HepG2 (cell line): ENCODE measurements at regions not wholly inside any gene's neighbourhood (a gene's known extent, or its start where the extent isn't known, plus 50 kb on each side); places are given as distances from the start of the nearest gene placed in this dataset.

Experiments
- ATAC-seq: fragments of 200-7000 bp; cut with Tn5 transposase; 3 replicates; pipeline ENCODE4 v1.9.1; 2020; ENCODE audit warnings: mild to moderate bottlenecking, moderate library complexity
- BruUV-seq: library from RNA; stranded (reverse); fragments of 400-500 nt; replicated peaks from 2 replicates; lab custom pipeline; 2021; lab: Mats Ljungman, UMichigan
- CTCF ChIA-PET: fragments of 300-600 bp; formaldehyde crosslinking; extraction: SDS; loops from one replicate; lab custom pipeline; 2021; ENCODE audit warnings: low total read pairs, inconsistent platforms, low intra/inter-chr PET ratio; lab: Yijun Ruan, JAX
- POLR2A ChIA-PET: fragments of 350-600 bp; sonication (Branson Sonifier 250); formaldehyde crosslinking; loops from one replicate; lab custom pipeline; 2020; ENCODE audit warnings: antibody characterized with exemption, inconsistent platforms; lab: Yijun Ruan, JAX
- DNase-seq: peaks from one replicate; pipeline ENCODE4 v3.0.0-alpha.2; 2015; ENCODE audit warnings: low spot score
- FAIRE-seq: peaks from 3 replicates; lab custom pipeline; 2011; peaks lifted over from hg19 to GRCh38; lab: Jason Lieb, UNC
- H2AFZ ChIP-seq: one replicate; pipeline ENCODE4 v1.6.1; 2011; ENCODE audit warnings: low read length, inconsistent platforms
- H3K27ac ChIP-seq: fragments of 300-600 bp; 3 replicates; pipeline ENCODE4 v1.8.0; 2011; ENCODE audit warnings: mixed run types, mild to moderate bottlenecking, mixed read lengths, low read length, inconsistent platforms; ENCODE audit not compliant: insufficient read depth; ENCODE audit errors: extremely low read length
- H3K27me3 ChIP-seq, 2 experiments: fragments of 200-600 bp in 1 of 2; 2 replicates in 1 of 2; 3 replicates in 1 of 2; pipeline versions ENCODE4 v1.6.0 to v1.8.0; 2011; ENCODE audit warnings: low read length in 2 of 2, mild to moderate bottlenecking in 2 of 2, moderate library complexity in 2 of 2, inconsistent platforms in 1 of 2; ENCODE audit not compliant: insufficient read depth in 2 of 2, control insufficient read depth in 1 of 2
- H3K36me3 ChIP-seq, 2 experiments: fragments of 200-600 bp in 1 of 2; replicated peaks in 1 of 2; 2 replicates in 1 of 2; 3 replicates in 1 of 2; pipeline versions ENCODE4 v1.5.1 to v1.8.0; 2011; ENCODE audit warnings: low read length in 2 of 2, inconsistent platforms in 1 of 2; ENCODE audit not compliant: insufficient read depth in 2 of 2, control insufficient read depth in 1 of 2
- H3K4me1 ChIP-seq: 2 replicates; pipeline ENCODE4 v1.5.1; 2012; ENCODE audit warnings: low read length, inconsistent platforms; ENCODE audit not compliant: insufficient read depth
- H3K4me2 ChIP-seq: 2 replicates; pipeline ENCODE4 v1.6.0; 2011; ENCODE audit warnings: low read depth, low read length, inconsistent platforms
- H3K4me3 ChIP-seq, 3 experiments: fragments of 200-600 bp in 1 of 3; sonication (generic), shearing (Covaris generic) in 1 of 3; replicated peaks in 1 of 3; 2 replicates each; pipeline ENCODE4 v1.5.1; 2011 to 2016; ENCODE audit warnings: low read length in 3 of 3, inconsistent platforms in 2 of 3, low read depth in 2 of 3, mild to moderate bottlenecking in 2 of 3, control low read depth in 1 of 3, mixed read lengths in 1 of 3; ENCODE audit not compliant: insufficient read depth in 1 of 3
- H3K79me2 ChIP-seq: one replicate; pipeline ENCODE4 v1.6.1; 2011; ENCODE audit warnings: low read length, inconsistent platforms; ENCODE audit not compliant: insufficient read depth
- H3K9ac ChIP-seq: 2 replicates; pipeline ENCODE4 v1.6.0; 2011; ENCODE audit warnings: mild to moderate bottlenecking, low read depth, low read length, inconsistent platforms; ENCODE audit not compliant: insufficient read depth
- H3K9me3 ChIP-seq: 2 replicates; pipeline ENCODE4 v1.5.1; 2012; ENCODE audit warnings: mild to moderate bottlenecking, low read length
- H4K20me1 ChIP-seq: 2 replicates; pipeline ENCODE4 v1.6.0; 2011; ENCODE audit warnings: inconsistent platforms, mild to moderate bottlenecking, low read length, moderate library complexity; ENCODE audit not compliant: insufficient read depth
- ATF4 ChIP-seq, 2 experiments: fragments of 450-650 bp in 1 of 2; sonication (generic) in 1 of 2; formaldehyde crosslinking; IDR thresholded peaks; 2 replicates each; pipeline versions ENCODE4 v1.5.0 to v1.8.0; 2020 to 2022; ENCODE audit warnings: mild to moderate bottlenecking in 1 of 2, missing genetic modification reagents in 1 of 2
- ELF3 ChIP-seq: IDR thresholded peaks from 2 replicates; pipeline ENCODE4 v1.6.1; 2016; ENCODE audit warnings: missing genetic modification reagents, missing compliant biosample characterization
- GABPB1 ChIP-seq: IDR thresholded peaks from 2 replicates; pipeline ENCODE4 v1.6.1; 2016; ENCODE audit warnings: mild to moderate bottlenecking, missing genetic modification reagents, moderate library complexity, missing compliant biosample characterization
- HDAC1 ChIP-seq: sonication (generic); formaldehyde crosslinking; IDR thresholded peaks from 2 replicates; pipeline ENCODE4 v1.5.1; 2020; ENCODE audit warnings: mild to moderate bottlenecking, missing genetic modification reagents
- MAFK ChIP-seq, 2 experiments: IDR thresholded peaks in 1 of 2; conservative IDR thresholded peaks in 1 of 2; 2 replicates each; pipeline ENCODE4 v1.6.1; 2011; ENCODE audit warnings: improper control_type of control experiment in 2 of 2, low read length in 2 of 2
- MTA1 ChIP-seq: sonication (generic); formaldehyde crosslinking; IDR thresholded peaks from 2 replicates; pipeline ENCODE4 v1.4.0; 2020; ENCODE audit warnings: missing genetic modification reagents, mild to moderate bottlenecking, borderline replicate concordance
- POLR2A ChIP-seq, 2 experiments: IDR thresholded peaks; 2 replicates each; pipeline ENCODE4 v1.6.1; 2011; ENCODE audit warnings: low read depth in 2 of 2, low read length in 2 of 2, mild to moderate bottlenecking in 1 of 2, moderate library complexity in 1 of 2; ENCODE audit not compliant: insufficient read depth in 1 of 2
- SOX6 ChIP-seq, 2 experiments: fragments of 450-650 bp in 1 of 2; sonication (generic) in 1 of 2; formaldehyde crosslinking in 1 of 2; IDR thresholded peaks; 2 replicates each; pipeline versions ENCODE4 v1.4.0 to v1.6.1; 2017 to 2020; ENCODE audit warnings: antibody characterized with exemption in 1 of 2, mild to moderate bottlenecking in 1 of 2, missing genetic modification reagents in 1 of 2
- ZFP36L1 ChIP-seq: sonication (generic); formaldehyde crosslinking; IDR thresholded peaks from 2 replicates; pipeline ENCODE4 v1.8.0; 2022; ENCODE audit warnings: mild to moderate bottlenecking, missing genetic modification reagents, moderate library complexity
- ZMYM3 ChIP-seq: sonication (generic); formaldehyde crosslinking; IDR thresholded peaks from 2 replicates; pipeline ENCODE4 v1.5.1; 2020; ENCODE audit warnings: mild to moderate bottlenecking, missing genetic modification reagents
- ZNF276 ChIP-seq: sonication (generic); formaldehyde crosslinking; IDR thresholded peaks from 2 replicates; pipeline ENCODE4 v1.4.0; 2020; ENCODE audit warnings: mild to moderate bottlenecking, low read depth, missing genetic modification reagents
- ZNF3 ChIP-seq: IDR thresholded peaks from 2 replicates; pipeline ENCODE4 v1.7.0; 2017; ENCODE audit warnings: inconsistent platforms
- ZNF430 ChIP-seq: sonication (generic); formaldehyde crosslinking; IDR thresholded peaks from 2 replicates; pipeline ENCODE4 v1.9.0; 2021; ENCODE audit warnings: mild to moderate bottlenecking, missing genetic modification reagents
- ZNF496 ChIP-seq: sonication (generic); formaldehyde crosslinking; IDR thresholded peaks from 2 replicates; pipeline ENCODE4 v1.8.1; 2023; ENCODE audit warnings: mild to moderate bottlenecking, moderate library complexity, missing genetic modification reagents; ENCODE audit not compliant: insufficient replicate concordance
- ZNF501 ChIP-seq: sonication (generic); formaldehyde crosslinking; IDR thresholded peaks from 2 replicates; pipeline ENCODE4 v1.5.1; 2020; ENCODE audit warnings: mild to moderate bottlenecking, moderate library complexity, missing genetic modification reagents
- ZNF556 ChIP-seq: sonication (generic); formaldehyde crosslinking; IDR thresholded peaks from 2 replicates; pipeline ENCODE4 v1.4.0; 2020; ENCODE audit warnings: mild to moderate bottlenecking, missing genetic modification reagents, borderline replicate concordance
- ZNF672 ChIP-seq: sonication (generic); formaldehyde crosslinking; IDR thresholded peaks from 2 replicates; pipeline ENCODE4 v1.8.1; 2022; ENCODE audit warnings: missing genetic modification reagents
- ZNF878 ChIP-seq: sonication (generic); formaldehyde crosslinking; IDR thresholded peaks from 2 replicates; pipeline ENCODE4 v1.8.1; 2023; ENCODE audit warnings: mild to moderate bottlenecking, missing genetic modification reagents, moderate library complexity
- ZSCAN29 ChIP-seq: sonication (generic); formaldehyde crosslinking; conservative IDR thresholded peaks from 2 replicates; pipeline ENCODE4 v1.4.0; 2020; ENCODE audit warnings: mild to moderate bottlenecking, missing genetic modification reagents
- WGBS: methylation state at CpG from one replicate; pipeline ENCODE4 v1.1.6; 2017; ENCODE audit warnings: low lambda C conversion rate; 5-methylcytosine and 5-hydroxymethylcytosine counted together
- in situ Hi-C: cut with HindIII; loops from 2 replicates; pipeline ENCODE4 v1.10.0; 2017; ENCODE audit warnings: low pct_unique_long_range_greater_than_20kb; ENCODE audit not compliant: extremely low pct_ligation_motif_present
- intact Hi-C: fragments of 100-400 bp; cut with micrococcal nuclease; formaldehyde crosslinking; loops from one replicate; pipeline ENCODE4 v1.10.0; 2022; ENCODE audit not compliant: unreplicated experiment

- no peak for TF ChIP-seq ZNF556 (CRISPR knock-in tag)
- no peak for TF ChIP-seq GABPB1
- no peak for TF ChIP-seq ZNF3 (CRISPR knock-in tag)
- no peak for TF ChIP-seq ELF3 (CRISPR knock-in tag)
- TF ChIP-seq ZSCAN29 (CRISPR knock-in tag): no peak
- TF ChIP-seq POLR2A (IDR thresholded peaks at IDR 0.05; ENCODE audit: insufficient read depth in 1 of 2, low read depth in 2 of 2, low read length in 2 of 2): no peak
- TF ChIP-seq SOX6 (IDR thresholded peaks at IDR 0.05): no peak
- TF ChIP-seq SOX6 (CRISPR knock-in tag; IDR thresholded peaks at IDR 0.05): no peak
- TF ChIP-seq ATF4 (CRISPR knock-in tag; IDR thresholded peaks at IDR 0.05): no peak
- TF ChIP-seq ZNF672 (CRISPR knock-in tag): no peak
- no peak for TF ChIP-seq ZNF501 (CRISPR knock-in tag)
- TF ChIP-seq HDAC1 (CRISPR knock-in tag): no peak
These were observed 615.4 kb upstream of the SMIM31 start (continued) for GRCh38 chr4:164138521-164138920.

GRCh38 chr4:164139291-164139690 is 614.6 kb upstream of the SMIM31 start:
- no TSS peak for BruUV-seq
- no peak overlapping the region for H2AFZ ChIP-seq
- intact Hi-C loops: no loop called here
- no peak overlapping the region for H3K4me3 ChIP-seq
- no peaks in the 10 kb centered on the region for H3K27me3 ChIP-seq
- ChIA-PET CTCF (no interaction called here), POLR2A (no interaction called here)
- H3K36me3 ChIP-seq: no peaks in the 10 kb centered on the region
- no peaks in the 10 kb centered on the region for H4K20me1 ChIP-seq
- no peak overlapping the region for H3K9ac ChIP-seq
- DNase-seq (no peak), ATAC-seq (no peak), FAIRE-seq (no peak)
- H3K79me2 ChIP-seq: no peaks in the 10 kb centered on the region
- H3K4me1 ChIP-seq: no peaks in the 10 kb centered on the region
- no peak overlapping the region for H3K27ac ChIP-seq
- in situ Hi-C loops: no loop called here
- 0 out of 2 replicates have a peak, but pooled peaks cover 5% of the 10 kb centered on the region for H3K9me3 ChIP-seq
- no peak overlapping the region for H3K4me2 ChIP-seq
- no peak for TF ChIP-seq ZNF878 (CRISPR knock-in tag)
- 0 out of 4 replicates have a peak, but pooled peaks of 1 of the 2 experiments have one; percentile 8 for TF ChIP-seq MAFK (conservative IDR thresholded peaks at IDR 0.05 in 1 of 2, IDR thresholded peaks at IDR 0.05 in 1 of 2; ENCODE audit: low read length in 2 of 2)
- no peak for TF ChIP-seq ZNF430
- no peak for TF ChIP-seq ZMYM3 (CRISPR knock-in tag)
- no peak for TF ChIP-seq ZFP36L1 (CRISPR knock-in tag)
- TF ChIP-seq ZNF276 (CRISPR knock-in tag): no peak
- TF ChIP-seq ZNF496 (CRISPR knock-in tag): no peak
- no peak for TF ChIP-seq MTA1 (CRISPR knock-in tag)
- 100% methylated on average over 1 of the region's 1 CpG for WGBS
